OCI-LY3 (cell line): ENCODE measurements at regions not wholly inside any gene's neighbourhood (a gene's known extent, or its start where the extent isn't known, plus 50 kb on each side); places are given as distances from the start of the nearest gene placed in this dataset.

Source experiments
- H2AFZ ChIP-seq: fragments of 200-600, 300-600 bp; shearing (Covaris generic); 2 replicates; pipeline ENCODE4 v1.6.0; 2014; ENCODE audit warnings: antibody characterized with exemption, low read depth, low read length
- H3K27ac ChIP-seq: fragments of 200-600, 300-600 bp; sonication (generic); 2 replicates; pipeline ENCODE4 v1.5.1; 2014; ENCODE audit warnings: mild to moderate bottlenecking, low read length, moderate library complexity, mixed read lengths
- H3K27me3 ChIP-seq: fragments of 200-600, 300-600 bp; sonication (generic); 2 replicates; pipeline ENCODE4 v1.6.1; 2014; ENCODE audit warnings: low read depth, low read length, mixed read lengths
- H3K36me3 ChIP-seq: fragments of 200-600, 300-600 bp; sonication (generic); replicated peaks from 2 replicates; pipeline ENCODE3; 2014; ENCODE audit warnings: low read depth, low read length, mixed read lengths
- H3K4me1 ChIP-seq: fragments of 300-600, 200-600 bp; sonication (generic); 2 replicates; pipeline ENCODE4 v1.6.1; 2014; ENCODE audit warnings: low read length, mixed read lengths
- H3K4me2 ChIP-seq: fragments of 200-600, 300-600 bp; sonication (generic); 2 replicates; pipeline ENCODE4 v1.6.1; 2014; ENCODE audit warnings: low read length, mixed read lengths
- H3K4me3 ChIP-seq: fragments of 300-600, 200-600 bp; sonication (generic); 2 replicates; pipeline ENCODE4 v1.5.1; 2014; ENCODE audit warnings: antibody characterized with exemption, mild to moderate bottlenecking, low read length, moderate library complexity
- H3K79me2 ChIP-seq: fragments of 300-600, 200-600 bp; shearing (Covaris generic); 2 replicates; pipeline ENCODE4 v1.6.1; 2014; ENCODE audit warnings: mild to moderate bottlenecking, low read length, mixed read lengths
- H3K9ac ChIP-seq: fragments of 300-600, 200-600 bp; shearing (Covaris generic); 2 replicates; pipeline ENCODE4 v1.6.0; 2014; ENCODE audit warnings: mild to moderate bottlenecking, low read length, moderate library complexity
- H3K9me3 ChIP-seq: fragments of 200-600, 300-600 bp; shearing (Covaris generic); 2 replicates; pipeline ENCODE4 v1.6.1; 2014; ENCODE audit warnings: low read length, mixed read lengths; ENCODE audit not compliant: insufficient read depth
- H4K20me1 ChIP-seq: fragments of 200-600, 300-600 bp; sonication (generic); 2 replicates; pipeline ENCODE4 v1.6.1; 2016; ENCODE audit warnings: low read length, mixed read lengths; ENCODE audit not compliant: insufficient read depth
- EZH2phosphoT487 ChIP-seq: fragments of 200-600 bp; shearing (Covaris generic); IDR thresholded peaks from 2 replicates; pipeline ENCODE4 v1.6.1; 2018; ENCODE audit warnings: antibody characterized with exemption, mixed run types, low read depth
- TF ChIP-seq, protein P1 (sequence below): fragments of 200-600, 300-600 bp; sonication (generic); IDR thresholded peaks from 2 replicates; pipeline ENCODE4 v1.5.1; 2014; ENCODE audit warnings: antibody characterized with exemption, low read length, low read depth

DNA sequence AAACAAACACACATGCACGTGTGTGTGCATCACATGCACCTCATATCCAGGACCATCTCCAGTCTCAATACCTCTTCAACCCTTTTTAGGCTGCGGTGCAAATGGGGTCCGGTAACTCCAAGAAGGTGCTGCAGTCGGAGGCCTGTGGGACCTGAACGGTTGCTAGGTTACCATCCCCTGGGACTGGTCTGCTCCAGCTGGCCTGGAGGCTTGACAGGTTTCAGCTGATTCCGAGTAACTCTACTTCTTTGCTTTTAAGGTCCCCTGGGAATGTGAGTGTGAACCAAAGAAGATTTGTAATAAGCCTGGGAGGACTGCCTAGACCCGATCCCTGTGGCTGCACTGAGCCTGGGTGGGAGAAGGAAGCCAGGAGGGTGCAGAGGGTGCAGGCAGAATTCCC is 117.5 kb downstream of the CCNA1 start:
- TF ChIP-seq, protein P1, sequence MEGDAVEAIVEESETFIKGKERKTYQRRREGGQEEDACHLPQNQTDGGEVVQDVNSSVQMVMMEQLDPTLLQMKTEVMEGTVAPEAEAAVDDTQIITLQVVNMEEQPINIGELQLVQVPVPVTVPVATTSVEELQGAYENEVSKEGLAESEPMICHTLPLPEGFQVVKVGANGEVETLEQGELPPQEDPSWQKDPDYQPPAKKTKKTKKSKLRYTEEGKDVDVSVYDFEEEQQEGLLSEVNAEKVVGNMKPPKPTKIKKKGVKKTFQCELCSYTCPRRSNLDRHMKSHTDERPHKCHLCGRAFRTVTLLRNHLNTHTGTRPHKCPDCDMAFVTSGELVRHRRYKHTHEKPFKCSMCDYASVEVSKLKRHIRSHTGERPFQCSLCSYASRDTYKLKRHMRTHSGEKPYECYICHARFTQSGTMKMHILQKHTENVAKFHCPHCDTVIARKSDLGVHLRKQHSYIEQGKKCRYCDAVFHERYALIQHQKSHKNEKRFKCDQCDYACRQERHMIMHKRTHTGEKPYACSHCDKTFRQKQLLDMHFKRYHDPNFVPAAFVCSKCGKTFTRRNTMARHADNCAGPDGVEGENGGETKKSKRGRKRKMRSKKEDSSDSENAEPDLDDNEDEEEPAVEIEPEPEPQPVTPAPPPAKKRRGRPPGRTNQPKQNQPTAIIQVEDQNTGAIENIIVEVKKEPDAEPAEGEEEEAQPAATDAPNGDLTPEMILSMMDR, result no peak
- H2AFZ ChIP-seq, result no peak overlapping the region
- no peak overlapping the region for H3K27ac ChIP-seq
- no peaks in the 10 kb centered on the region for H4K20me1 ChIP-seq
- no peak overlapping the region for H3K4me3 ChIP-seq
- no peaks in the 10 kb centered on the region for H3K4me1 ChIP-seq
- no peaks in the 10 kb centered on the region for H3K9me3 ChIP-seq
- H3K36me3 ChIP-seq, result no peaks in the 10 kb centered on the region
- no peak overlapping the region for H3K9ac ChIP-seq
- H3K27me3 ChIP-seq, result no peaks in the 10 kb centered on the region
- H3K4me2 ChIP-seq, result no peak overlapping the region
- H3K79me2 ChIP-seq, result no peaks in the 10 kb centered on the region

DNA sequence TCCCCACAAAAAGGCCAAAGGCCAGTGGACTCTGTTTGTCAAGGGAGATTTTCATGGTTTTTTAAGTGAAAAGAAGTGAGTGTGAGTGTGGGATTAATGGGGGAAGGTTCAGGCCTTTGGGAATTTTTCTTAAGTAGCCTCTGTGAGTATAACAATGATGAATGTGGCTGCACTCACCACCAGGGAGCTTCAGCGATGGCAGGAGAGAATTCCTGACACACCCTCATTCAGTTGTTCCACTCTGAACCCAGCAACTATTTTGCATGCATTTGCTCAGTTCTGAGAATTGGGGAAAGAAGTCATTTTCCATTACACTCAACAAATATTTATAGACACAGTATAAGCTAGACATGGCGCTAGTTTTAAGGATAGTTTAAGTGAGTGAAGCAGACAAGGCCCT is 117.9 kb downstream of the CCNA1 start:
- Histone ChIP-seq H3K27me3 (no peaks in the 10 kb centered on the region), H3K36me3 (no peaks in the 10 kb centered on the region), H3K27ac (no peak overlapping the region), H4K20me1 (no peaks in the 10 kb centered on the region), H3K4me2 (no peak overlapping the region), H3K4me3 (no peak overlapping the region), H3K9ac (no peak overlapping the region), H3K9me3 (no peaks in the 10 kb centered on the region), H3K4me1 (no peaks in the 10 kb centered on the region; the same call in 1 of the 2 replicates), H3K79me2 (no peaks in the 10 kb centered on the region), H2AFZ (no peak overlapping the region)
- TF ChIP-seq, protein P1, result no peak
- no peak for TF ChIP-seq EZH2phosphoT487

DNA sequence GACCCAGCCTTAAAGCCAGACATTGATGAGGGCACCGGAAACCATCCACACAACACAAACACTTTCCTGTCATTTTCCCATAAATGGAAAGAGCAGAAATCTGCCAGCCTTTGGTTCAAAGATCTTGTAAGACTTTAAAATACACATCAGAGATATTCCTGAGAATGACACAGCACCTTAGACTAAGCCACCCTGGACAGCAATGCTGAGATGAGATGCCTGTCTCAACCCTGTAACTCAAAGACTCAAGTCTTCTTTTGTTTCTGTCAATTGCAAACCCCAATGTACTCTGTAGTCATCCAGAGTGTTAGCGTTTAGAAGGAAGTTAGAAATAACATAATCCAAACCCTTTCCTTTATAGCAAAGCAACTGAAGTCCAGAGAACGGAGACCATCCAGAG is 119.2 kb downstream of the CCNA1 start:
- Histone ChIP-seq H3K9ac (no peak overlapping the region), H3K4me1 (no peaks in the 10 kb centered on the region; the same call in 1 of the 2 replicates), H2AFZ (no peak overlapping the region), H3K36me3 (no peaks in the 10 kb centered on the region), H3K9me3 (no peaks in the 10 kb centered on the region), H3K79me2 (no peaks in the 10 kb centered on the region), H3K4me2 (no peak overlapping the region), H3K27me3 (no peaks in the 10 kb centered on the region), H3K4me3 (no peak overlapping the region), H4K20me1 (no peaks in the 10 kb centered on the region), H3K27ac (no peak overlapping the region)
- no peak for TF ChIP-seq EZH2phosphoT487
- TF ChIP-seq, protein P1, result no peak

DNA sequence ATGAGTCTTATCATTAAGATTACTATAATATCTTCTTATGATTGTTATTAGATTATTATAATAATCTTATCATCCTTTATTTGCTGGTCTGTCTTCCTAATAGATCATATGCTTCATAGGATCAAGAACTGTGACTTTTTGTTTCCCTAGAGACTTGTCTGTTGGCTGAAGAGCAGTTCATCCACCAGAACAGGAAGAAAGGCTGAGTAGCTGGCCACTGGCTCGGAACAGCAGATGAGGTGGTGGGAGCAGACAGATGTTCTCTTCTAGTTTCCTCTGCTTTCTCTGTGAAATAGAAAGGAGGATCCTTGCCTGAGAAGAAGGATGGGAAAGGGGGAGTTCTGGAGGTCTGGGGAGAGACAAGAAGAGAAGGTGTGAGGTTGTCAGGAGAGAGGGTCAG is 120.0 kb downstream of the CCNA1 start:
- Histone ChIP-seq H3K4me3 (no peak overlapping the region), H3K27me3 (no peaks in the 10 kb centered on the region), H3K36me3 (no peaks in the 10 kb centered on the region), H3K9ac (no peak overlapping the region), H3K79me2 (no peaks in the 10 kb centered on the region), H2AFZ (no peak overlapping the region), H3K4me2 (no peak overlapping the region), H3K27ac (no peak overlapping the region), H3K9me3 (no peaks in the 10 kb centered on the region), H4K20me1 (no peaks in the 10 kb centered on the region), H3K4me1 (no peaks in the 10 kb centered on the region; the same call in 1 of the 2 replicates)
- TF ChIP-seq EZH2phosphoT487, result no peak
- TF ChIP-seq, protein P1, result no peak
